Testis (tissue), 2 donors: ENCODE measurements at regions not wholly inside any gene's neighbourhood (a gene's known extent, or its start where the extent isn't known, plus 50 kb on each side); places are given as distances from the start of the nearest gene placed in this dataset.

Source experiments
- POLR2A ChIP-seq: fragments of 450-650 bp; IDR thresholded peaks from one replicate; pipeline ENCODE4 v1.6.1; 2017; ENCODE audit warnings: antibody characterized with exemption, mild to moderate bottlenecking, moderate library complexity
- TF ChIP-seq, protein P1 (sequence below), 3 experiments: fragments of 450-650 bp in 2 of 3; fragments of 200-600 bp in 1 of 3; sonication (generic) in 1 of 3; IDR thresholded peaks; one replicate each; pipeline ENCODE4 v1.5.1; 2016 to 2019; ENCODE audit warnings: antibody characterized with exemption in 3 of 3, mild to moderate bottlenecking in 2 of 3, moderate library complexity in 1 of 3

DNA sequence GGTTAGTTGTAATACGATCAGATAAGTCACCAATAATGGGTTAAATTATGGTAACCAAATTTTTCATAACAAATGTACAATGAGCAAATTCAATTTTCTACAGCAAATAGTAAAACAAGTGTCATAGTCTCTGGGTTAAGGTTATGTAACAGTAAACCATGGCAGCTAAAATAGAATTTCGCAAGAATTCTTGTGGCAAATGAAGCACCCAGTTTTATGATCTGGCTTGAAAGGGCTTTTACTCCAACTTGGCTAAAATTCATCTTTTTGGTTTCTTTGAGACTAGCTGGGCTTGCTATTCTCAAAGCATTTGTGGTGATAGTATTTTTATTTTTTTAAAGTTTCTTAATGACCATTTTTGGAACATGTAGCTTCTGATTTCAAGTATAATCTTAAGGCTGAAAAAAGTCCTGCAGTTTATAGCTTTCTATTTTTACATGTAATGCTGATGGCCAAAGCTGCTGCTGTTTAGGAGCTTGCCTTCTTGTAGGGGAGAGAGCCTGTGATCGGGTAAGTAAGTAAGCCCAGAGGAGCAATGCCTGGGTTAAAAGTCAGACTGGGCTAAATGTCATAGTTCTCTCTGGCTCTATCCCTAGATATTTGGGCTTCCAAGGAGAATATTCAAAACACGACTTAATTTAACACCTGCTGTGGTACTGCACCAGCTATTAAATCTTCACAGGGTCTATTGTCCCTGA, 55.5 kb upstream of the SYPL1 start:
- TF ChIP-seq, protein P1, sequence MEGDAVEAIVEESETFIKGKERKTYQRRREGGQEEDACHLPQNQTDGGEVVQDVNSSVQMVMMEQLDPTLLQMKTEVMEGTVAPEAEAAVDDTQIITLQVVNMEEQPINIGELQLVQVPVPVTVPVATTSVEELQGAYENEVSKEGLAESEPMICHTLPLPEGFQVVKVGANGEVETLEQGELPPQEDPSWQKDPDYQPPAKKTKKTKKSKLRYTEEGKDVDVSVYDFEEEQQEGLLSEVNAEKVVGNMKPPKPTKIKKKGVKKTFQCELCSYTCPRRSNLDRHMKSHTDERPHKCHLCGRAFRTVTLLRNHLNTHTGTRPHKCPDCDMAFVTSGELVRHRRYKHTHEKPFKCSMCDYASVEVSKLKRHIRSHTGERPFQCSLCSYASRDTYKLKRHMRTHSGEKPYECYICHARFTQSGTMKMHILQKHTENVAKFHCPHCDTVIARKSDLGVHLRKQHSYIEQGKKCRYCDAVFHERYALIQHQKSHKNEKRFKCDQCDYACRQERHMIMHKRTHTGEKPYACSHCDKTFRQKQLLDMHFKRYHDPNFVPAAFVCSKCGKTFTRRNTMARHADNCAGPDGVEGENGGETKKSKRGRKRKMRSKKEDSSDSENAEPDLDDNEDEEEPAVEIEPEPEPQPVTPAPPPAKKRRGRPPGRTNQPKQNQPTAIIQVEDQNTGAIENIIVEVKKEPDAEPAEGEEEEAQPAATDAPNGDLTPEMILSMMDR (IDR thresholded peaks at IDR 0.05), result no peak
- no peak for TF ChIP-seq POLR2A
